Right hindlimb (tissue), 1 donor: ENCODE measurements at regions not wholly inside any gene's neighbourhood (a gene's known extent, or its start where the extent isn't known, plus 50 kb on each side); places are given as distances from the start of the nearest gene placed in this dataset.

ENCODE experiments used
- DNase-seq: peaks from one replicate; pipeline ENCODE4 v3.0.0-alpha.2; 2018

- no peak for DNase-seq
These were observed 118.1 kb upstream of the CXCR4 start for GRCh38 chr2:136236019-136236418.

- no peak for DNase-seq
These were observed 117.6 kb upstream of the CXCR4 start for GRCh38 chr2:136235546-136235945.

DNA sequence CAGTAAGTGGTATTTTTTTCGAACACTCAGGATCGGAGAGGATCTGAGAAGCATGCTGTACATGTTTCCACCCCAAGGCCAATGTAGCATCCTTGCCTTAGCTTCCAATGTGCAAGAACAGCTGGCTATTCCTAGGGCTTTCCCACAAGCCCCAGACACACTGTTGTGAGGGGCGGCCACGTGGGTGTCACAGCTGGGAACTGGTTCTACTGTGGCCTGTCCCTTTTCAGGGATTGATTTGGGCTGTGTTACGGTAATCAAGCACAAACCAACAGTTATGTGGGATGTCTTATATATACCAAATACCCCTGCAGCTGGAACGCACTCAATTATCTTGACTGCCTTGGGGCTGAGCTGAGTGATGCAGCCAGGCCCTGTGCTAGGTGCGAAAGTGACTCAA is 116.3 kb upstream of the CXCR4 start:
- DNase-seq: no peak

- DNase-seq: no peak
These were observed 115.3 kb upstream of the CXCR4 start for GRCh38 chr2:136233298-136233697.

GRCh38 chr2:136232456-136233172 is 114.7 kb upstream of the CXCR4 start:
- DNase-seq: no peak

DNA sequence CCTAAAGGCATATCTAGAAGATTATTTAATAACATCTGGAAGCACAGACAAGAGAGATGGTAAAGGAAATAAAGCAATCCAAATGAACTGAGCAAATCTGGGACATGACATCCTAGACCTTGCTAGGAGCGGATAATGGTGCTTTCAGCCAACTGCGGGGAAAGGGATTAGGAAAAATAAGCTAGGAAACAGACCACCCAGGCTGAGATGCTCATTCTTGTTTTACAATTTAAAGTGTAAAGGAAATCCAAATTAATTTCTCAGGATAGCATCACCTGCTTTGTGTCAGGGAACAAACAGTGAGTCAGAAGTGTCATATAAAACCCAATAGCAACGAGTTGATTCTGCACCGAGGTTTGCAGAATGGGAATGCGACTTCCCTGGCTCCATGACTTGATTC is 112.5 kb upstream of the CXCR4 start:
- DNase-seq: no peak

GRCh38 chr2:136226903-136227302 is 109.0 kb upstream of the CXCR4 start:
- DNase-seq: no peak

- peak; percentile 41 for DNase-seq
These were observed 108.2 kb upstream of the CXCR4 start for GRCh38 chr2:136225950-136226835.

GRCh38 chr2:136223274-136223673 is 105.3 kb upstream of the CXCR4 start:
- no peak for DNase-seq

DNA sequence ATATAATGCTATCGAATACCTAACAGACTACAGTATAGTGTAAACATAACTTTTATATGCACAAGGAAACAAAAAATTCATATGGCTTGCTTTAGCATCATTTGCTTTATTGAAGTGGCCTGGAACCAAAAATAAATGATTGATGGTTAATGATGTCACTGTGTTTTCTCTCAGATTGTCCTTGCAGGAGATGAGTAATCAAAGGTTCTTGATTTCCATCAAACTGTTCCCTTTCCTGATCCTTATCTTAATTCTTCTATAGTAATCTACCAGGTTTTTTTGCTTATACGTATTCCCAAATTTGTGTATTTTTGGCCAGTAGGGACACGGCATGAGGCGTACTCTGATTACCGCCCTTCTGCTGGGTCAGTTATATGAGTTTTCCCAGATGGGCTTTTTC is 104.9 kb upstream of the CXCR4 start:
- DNase-seq: no peak

- no peak for DNase-seq
These were observed 103.1 kb upstream of the CXCR4 start for GRCh38 chr2:136221026-136221425.

GRCh38 chr2:136219963-136220362 is 102.0 kb upstream of the CXCR4 start:
- DNase-seq: no peak

GRCh38 chr2:136219341-136219740 is 101.4 kb upstream of the CXCR4 start:
- DNase-seq: no peak

DNA sequence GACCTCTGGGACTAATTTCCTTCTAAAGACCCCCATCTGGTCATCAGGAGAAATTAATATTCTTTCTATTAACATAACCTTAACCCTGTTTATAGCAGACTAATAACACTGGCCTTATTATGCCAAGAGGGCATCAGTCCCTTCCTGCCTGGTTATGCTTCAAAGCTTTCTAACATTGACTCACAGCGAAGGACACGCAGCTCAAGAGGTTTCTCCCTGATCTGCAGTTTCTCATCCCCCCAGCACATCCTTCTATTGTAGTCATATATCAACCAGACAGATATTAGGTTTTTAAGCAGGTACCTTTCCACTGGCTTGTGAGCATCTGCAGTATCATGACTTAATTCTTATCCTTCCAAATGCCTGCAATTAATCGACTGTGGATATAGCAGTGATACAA is 100.0 kb upstream of the CXCR4 start:
- no peak for DNase-seq

DNA sequence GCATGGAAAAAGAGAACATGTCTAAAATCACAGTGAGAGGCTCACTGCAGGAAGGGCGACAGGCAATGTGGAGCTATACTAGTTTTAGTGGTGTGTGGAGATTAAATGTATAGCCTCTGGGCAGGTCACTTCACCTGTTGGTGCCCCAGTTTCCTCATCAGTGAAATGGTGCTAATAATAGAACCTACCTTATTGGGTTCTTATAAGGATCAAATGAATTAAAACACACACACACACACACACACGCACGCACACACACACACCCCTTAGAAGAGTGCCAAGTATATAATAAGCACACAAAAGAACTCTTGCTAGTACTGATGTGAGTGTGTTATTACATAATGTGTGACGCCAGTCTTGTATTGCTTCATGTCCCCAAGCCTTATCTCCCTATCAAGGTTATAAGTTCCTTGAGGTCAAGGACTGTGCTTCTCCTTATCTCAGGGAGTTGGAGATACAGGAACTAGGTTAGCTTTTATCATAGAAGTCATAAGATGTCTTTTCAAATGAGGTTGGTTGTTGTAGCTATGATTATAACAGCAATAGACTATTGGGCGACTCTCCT is 98.0 kb upstream of the CXCR4 start:
- no peak for DNase-seq

DNA sequence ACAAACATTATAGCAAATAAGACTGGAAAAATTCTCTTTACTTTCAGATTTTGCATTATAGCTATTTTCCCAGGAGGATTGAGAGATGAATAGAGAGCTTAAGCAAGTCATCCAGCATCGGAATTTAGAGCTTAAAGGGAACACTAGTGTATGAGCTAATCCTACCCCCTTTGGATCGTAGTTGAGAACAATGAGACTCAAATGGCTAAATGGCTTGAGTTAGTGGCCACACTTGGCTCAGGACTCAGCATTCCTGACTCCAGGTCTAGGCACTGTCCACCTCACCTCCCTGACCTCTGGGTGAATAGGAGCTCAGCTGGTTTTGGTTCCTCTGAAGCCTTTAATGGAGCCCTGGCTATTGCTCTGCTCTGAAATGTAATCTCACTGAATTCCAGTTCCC is 97.5 kb upstream of the CXCR4 start:
- no peak for DNase-seq

DNA sequence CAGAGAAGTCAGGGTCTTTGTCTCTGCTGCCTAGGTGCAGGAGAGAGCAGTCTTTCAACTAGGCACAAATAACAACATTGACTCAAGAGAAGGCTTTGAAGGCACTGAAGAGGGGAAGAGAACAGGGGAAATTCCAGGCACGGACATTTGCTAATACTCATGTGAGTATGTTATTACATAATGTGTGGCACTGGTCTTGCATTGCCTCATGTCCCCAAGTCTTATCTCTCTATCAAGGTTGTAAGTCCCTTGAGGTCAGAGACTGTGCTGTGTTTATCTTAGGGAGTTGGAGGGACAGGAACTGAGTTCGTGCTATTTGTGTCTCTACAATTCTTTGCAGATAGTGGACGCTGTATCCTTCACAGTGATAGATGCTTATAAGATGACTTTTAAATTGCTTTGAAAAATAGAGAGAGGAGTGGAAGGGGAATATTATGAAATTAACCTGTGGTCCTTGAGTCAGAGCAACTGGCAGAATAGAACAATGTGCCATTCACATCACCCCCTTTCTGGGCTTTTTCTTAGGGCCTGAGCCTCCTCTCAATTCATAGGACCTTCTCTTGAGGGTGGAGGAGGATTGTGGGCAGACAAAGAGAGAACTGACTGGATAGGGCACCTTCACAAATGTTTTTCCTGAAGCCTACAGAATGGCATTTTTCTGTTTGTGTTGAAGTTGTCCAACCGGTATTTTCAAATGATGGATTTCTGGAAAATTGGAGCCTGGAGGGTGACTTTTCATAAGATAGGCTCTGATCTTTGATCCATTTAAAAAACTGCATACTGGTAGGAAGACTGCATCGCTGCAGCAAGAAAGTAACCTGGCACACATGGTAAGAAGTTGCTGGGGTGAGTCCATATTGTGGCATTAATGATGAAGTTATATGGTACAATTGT is 96.6 kb upstream of the CXCR4 start:
- no peak for DNase-seq

GRCh38 chr2:136213836-136214235 is 95.9 kb upstream of the CXCR4 start:
- no peak for DNase-seq

DNA sequence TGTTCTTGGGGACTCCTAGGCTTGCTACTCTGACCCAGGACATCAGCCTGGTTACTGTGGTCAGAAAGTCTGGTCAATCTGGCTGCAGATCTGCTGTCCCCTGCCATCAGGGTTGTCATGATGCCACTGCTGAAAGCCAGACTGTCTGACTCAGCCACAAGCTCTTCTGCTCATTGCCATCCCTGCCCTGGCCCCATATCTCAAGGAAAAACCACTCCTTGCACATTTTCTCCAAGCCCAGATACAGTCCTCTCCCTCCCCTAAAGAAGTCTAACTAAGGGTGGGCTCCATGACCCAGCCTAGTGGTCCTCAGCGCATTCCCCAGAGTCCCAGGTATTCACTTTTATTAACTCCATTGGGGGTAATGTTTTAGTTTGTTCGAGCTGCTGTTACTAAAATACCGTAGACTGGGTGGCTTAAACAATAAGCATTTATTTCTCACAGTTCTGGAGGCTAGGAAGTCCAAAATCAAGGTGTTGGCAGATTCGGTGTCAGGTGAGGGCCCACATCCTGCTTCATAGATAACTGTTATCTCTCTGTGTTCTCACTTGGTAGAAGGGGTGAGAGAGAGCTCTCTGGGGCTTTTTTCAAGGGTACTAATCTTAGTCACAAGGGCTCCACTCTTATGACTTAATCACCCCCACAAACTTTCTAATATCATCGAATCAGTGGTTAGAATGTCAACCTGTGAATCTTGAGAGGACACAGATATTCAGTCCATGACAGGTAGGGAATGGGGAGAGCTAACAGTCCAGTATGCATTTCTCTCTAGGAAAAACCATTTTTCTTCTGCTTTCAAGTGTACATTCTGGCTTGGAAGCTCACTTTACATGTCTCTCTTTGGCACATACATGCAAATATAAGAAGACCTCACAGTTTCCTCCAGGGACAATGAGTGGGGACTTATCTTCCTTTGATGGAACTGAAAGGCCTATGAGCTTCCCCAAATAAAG is 94.8 kb upstream of the CXCR4 start:
- no peak for DNase-seq

DNA sequence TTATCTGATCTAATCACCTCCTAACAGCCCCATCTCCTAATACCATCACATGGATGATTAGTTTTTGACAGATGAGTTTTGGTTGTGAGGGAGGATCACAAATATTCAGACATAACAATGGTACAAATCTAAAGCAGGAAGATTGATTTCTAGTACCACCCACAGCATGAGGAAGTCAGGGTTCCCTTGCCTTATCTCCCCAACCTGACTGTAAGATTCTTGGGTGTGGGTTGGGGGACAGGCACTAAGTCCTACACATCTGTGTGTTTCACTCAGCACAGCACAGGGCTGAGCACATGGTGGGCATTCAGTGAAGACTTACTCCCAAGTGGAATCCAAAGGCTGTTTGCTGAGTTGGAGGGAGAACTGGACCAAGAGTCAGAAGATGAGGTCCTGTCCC is 93.8 kb upstream of the CXCR4 start:
- no peak for DNase-seq

DNA sequence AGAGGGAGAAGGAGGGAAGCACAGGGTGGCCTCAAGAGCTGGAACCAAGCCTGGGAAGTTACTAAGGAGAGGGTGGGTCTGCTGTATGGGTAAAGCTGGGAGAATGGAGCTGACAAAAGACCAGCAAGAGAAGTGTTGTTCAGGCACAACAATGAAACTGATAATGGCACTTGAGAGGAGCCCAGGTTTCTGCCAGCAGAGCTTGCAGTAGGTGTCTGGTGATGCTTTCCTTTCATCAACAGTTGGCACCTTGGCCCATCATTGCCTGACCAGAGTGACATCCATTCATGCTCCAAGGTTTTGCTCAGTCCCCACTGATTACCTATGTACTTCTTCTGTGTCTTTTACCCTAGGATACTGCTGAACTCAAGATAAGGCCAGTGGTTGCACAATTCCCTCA is 92.9 kb upstream of the CXCR4 start:
- no peak for DNase-seq

GRCh38 chr2:136210455-136210805 is 92.5 kb upstream of the CXCR4 start:
- no peak for DNase-seq
